ENCODE measurements at regions not wholly inside any gene's neighbourhood (a gene's known extent, or its start where the extent isn't known, plus 50 kb on each side); places are given as distances from the start of the nearest gene placed in this dataset.

DNA sequence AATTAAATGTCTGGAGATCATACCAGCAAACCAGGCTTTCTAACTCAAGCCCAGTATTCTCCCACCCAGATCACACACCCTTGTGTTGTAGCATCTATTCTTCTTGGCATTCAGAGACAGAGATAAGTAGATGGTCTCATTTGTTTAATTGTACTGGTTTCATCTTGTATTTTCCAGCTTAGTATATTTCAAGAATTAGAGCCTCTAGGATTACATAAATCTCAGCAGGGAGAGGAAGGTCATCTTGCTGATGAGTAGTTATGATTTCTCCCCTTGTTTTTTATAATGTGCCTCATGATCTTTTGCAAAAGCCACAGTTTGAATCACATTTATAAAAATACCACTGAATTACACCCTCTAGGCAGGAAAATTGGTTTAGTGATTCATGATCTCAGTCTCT, 106.6 kb upstream of the NRSN1 start:
- Histone ChIP-seq H2AFZ (ENCODE audit: low read length) (no peak overlapping the region), H4K8ac (replicated peaks; ENCODE audit: insufficient read length, low read depth, low read length) (no peak overlapping the region), H3K14ac (ENCODE audit: insufficient read depth, low read length) (no peak overlapping the region), H3K27ac (ENCODE audit: insufficient read length, low read depth, low read length) (no peak overlapping the region), H3T11ph (ENCODE audit: low read length) (no peak overlapping the region), H2BK12ac (ENCODE audit: insufficient read length, low read depth, low read length) (no peak overlapping the region), H2BK120ac (ENCODE audit: low read depth, low read length, poor library complexity, severe bottlenecking) (no peak overlapping the region), H2BK20ac (ENCODE audit: low read depth, low read length, poor library complexity, severe bottlenecking) (no peak overlapping the region), H3K9ac (ENCODE audit: extremely low read depth, insufficient read length, low read length) (no peak overlapping the region), H4K20me1 (ENCODE audit: control insufficient read depth, insufficient read depth, insufficient read length) (no peaks in the 10 kb centered on the region), H3K4me1 (ENCODE audit: insufficient read depth, low read length) (no peaks in the 10 kb centered on the region), H2BK5ac (ENCODE audit: insufficient read length, low read length) (no peak overlapping the region), H3K23me2 (ENCODE audit: insufficient read length, low read depth, low read length, poor library complexity, severe bottlenecking) (no peaks in the 10 kb centered on the region), H4K91ac (ENCODE audit: insufficient read length, low read depth, low read length) (no peak overlapping the region), H3K56ac (ENCODE audit: insufficient read length, low read depth, low read length) (no peak overlapping the region), H3K79me2 (ENCODE audit: insufficient read depth, low read length) (no peaks in the 10 kb centered on the region), H3K4ac (ENCODE audit: low read depth, low read length) (no peak overlapping the region), H3K23ac (ENCODE audit: insufficient read length, low read depth, low read length) (no peak overlapping the region), H3K79me1 (ENCODE audit: insufficient read depth, low read depth, low read length, poor library complexity, severe bottlenecking) (no peaks in the 10 kb centered on the region), H4K5ac (ENCODE audit: insufficient read length, low read depth, low read length) (no peak overlapping the region), H3K18ac (ENCODE audit: insufficient read length, low read depth, low read length) (no peak overlapping the region), H2BK15ac (ENCODE audit: low read depth, low read length) (no peak overlapping the region), H3K9me3 (ENCODE audit: control insufficient read depth, low read depth, low read length) (no peaks in the 10 kb centered on the region), H2AK5ac (ENCODE audit: insufficient read length, low read length) (no peak overlapping the region), H3K4me2 (ENCODE audit: insufficient read depth, insufficient read length, low read length) (no peak overlapping the region), H3K27me3 (ENCODE audit: insufficient read depth, low read length) (no peaks in the 10 kb centered on the region)
- peaks cover 3 to 7% of the 10 kb centered on the region in 2 experiments; a peak in 3 of 5 replicates for H3K9me3 Mint-ChIP-seq
- TF ChIP-seq, protein P1, sequence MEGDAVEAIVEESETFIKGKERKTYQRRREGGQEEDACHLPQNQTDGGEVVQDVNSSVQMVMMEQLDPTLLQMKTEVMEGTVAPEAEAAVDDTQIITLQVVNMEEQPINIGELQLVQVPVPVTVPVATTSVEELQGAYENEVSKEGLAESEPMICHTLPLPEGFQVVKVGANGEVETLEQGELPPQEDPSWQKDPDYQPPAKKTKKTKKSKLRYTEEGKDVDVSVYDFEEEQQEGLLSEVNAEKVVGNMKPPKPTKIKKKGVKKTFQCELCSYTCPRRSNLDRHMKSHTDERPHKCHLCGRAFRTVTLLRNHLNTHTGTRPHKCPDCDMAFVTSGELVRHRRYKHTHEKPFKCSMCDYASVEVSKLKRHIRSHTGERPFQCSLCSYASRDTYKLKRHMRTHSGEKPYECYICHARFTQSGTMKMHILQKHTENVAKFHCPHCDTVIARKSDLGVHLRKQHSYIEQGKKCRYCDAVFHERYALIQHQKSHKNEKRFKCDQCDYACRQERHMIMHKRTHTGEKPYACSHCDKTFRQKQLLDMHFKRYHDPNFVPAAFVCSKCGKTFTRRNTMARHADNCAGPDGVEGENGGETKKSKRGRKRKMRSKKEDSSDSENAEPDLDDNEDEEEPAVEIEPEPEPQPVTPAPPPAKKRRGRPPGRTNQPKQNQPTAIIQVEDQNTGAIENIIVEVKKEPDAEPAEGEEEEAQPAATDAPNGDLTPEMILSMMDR (conservative IDR thresholded peaks at IDR 0.05), result no peak
- no peaks in the 10 kb centered on the region; the same call in 1 of the 2 replicates for H3K27me3 Mint-ChIP-seq (ENCODE audit: low read depth)
- H3K4me3 Mint-ChIP-seq, result no peak overlapping the region
- DNase-seq, result no peak
- H3K4me1 Mint-ChIP-seq, result no peaks in the 10 kb centered on the region
- peaks cover 0 to 4% (median 0%) of the 10 kb centered on the region in 3 experiments; a peak in 1 of 7 replicates for H3K36me3 Mint-ChIP-seq (ENCODE audit: insufficient read depth in 1 of 3, low read depth in 3 of 3)
- H3K27ac Mint-ChIP-seq, result no peak overlapping the region
